Activated naive CD4-positive, alpha-beta T cell treated with anti-CD3 and anti-CD28 coated beads, Interleukin-2, amount 10 ng/mL, durations not matched to agents 7 days and 5 days (primary cell): ENCODE measurements at regions not wholly inside any gene's neighbourhood (a gene's known extent, or its start where the extent isn't known, plus 50 kb on each side); places are given as distances from the start of the nearest gene placed in this dataset.

Experiments used
- CTCF ChIA-PET: fragments of 350-600 bp; sonication (Branson Sonifier 250); formaldehyde crosslinking; loops from one replicate; lab custom pipeline; 2021; ENCODE audit warnings: antibody characterized with exemption; lab: Charles Lee
- DNase-seq: peaks from one replicate; pipeline ENCODE4 v3.0.0-alpha.2; 2020
- H3K27ac Mint-ChIP-seq: one replicate; pipeline ENCODE4 v1.8.0; 2021; ENCODE audit warnings: mild to moderate bottlenecking, moderate library complexity, mixed read lengths
- H3K27me3 Mint-ChIP-seq: one replicate; pipeline ENCODE4 v1.8.0; 2021; ENCODE audit warnings: mild to moderate bottlenecking, mixed read lengths
- H3K36me3 Mint-ChIP-seq: one replicate; pipeline ENCODE4 v1.8.0; 2021; ENCODE audit warnings: mixed read lengths
- H3K4me1 Mint-ChIP-seq: one replicate; pipeline ENCODE4 v1.8.0; 2021; ENCODE audit warnings: mixed read lengths
- H3K4me3 Mint-ChIP-seq: one replicate; pipeline ENCODE4 v1.8.0; 2021; ENCODE audit warnings: mild to moderate bottlenecking, moderate library complexity, mixed read lengths
- H3K9me3 Mint-ChIP-seq: one replicate; pipeline ENCODE4 v1.8.0; 2021; ENCODE audit warnings: mixed read lengths

DNA sequence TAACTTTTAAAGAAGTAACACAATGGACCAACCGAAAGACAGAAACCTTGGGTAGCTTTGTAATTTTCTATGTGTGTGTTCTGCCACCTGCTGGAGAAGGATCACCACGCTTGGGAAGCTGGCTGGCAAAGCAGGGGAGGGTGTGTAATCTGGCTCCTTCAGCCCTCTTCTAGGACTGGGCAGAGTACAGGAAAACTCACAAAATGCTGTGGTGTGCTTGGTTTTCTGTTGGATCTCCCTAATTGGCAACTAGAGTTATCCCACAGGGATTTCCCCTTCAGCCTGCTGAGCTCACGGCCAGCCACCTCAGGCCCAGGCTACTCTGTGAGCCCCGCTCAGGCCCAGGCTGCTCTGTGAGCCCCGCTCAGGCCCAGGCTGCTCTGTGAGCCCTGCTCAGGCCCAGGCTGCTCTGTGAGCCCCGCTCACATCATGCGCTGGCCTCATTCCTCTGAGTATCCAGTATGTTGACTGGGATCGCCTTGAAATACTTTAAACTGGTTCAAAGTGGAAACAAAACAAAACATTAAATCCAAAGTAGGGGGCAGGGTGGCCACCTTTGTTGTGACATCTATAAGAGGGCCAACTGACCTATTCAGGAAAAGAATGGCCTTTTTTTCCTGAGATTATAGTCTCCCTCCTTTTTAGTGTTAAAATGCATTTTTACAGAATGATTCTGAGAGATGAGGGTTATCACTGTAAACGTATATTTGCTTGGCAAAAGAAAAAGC is 52.0 kb upstream of the RNU6-8 start:
- CTCF ChIA-PET: interaction anchor here (0.7 to 6.4 kb wide), 28 partner anchors 10 to 806 kb away, joined by 3 to 143 read pairs (median 4); partner anchors contain the start of genes AKAP6 and DTD2
- H3K9me3 Mint-ChIP-seq: no peaks in the 10 kb centered on the region
- H3K36me3 Mint-ChIP-seq: no peaks in the 10 kb centered on the region
- H3K27ac Mint-ChIP-seq: no peak overlapping the region
- peaks cover 15% of the 10 kb centered on the region for H3K4me1 Mint-ChIP-seq
- peak; percentile 65 for DNase-seq
- H3K27me3 Mint-ChIP-seq: no peaks in the 10 kb centered on the region
- no peak overlapping the region for H3K4me3 Mint-ChIP-seq

GRCh38 chr14:32255789-32256188 is 52.7 kb upstream of the RNU6-8 start:
- H3K27ac Mint-ChIP-seq: no peak overlapping the region
- H3K36me3 Mint-ChIP-seq: no peaks in the 10 kb centered on the region
- no peaks in the 10 kb centered on the region for H3K27me3 Mint-ChIP-seq
- H3K9me3 Mint-ChIP-seq: no peaks in the 10 kb centered on the region
- peaks cover 18% of the 10 kb centered on the region for H3K4me1 Mint-ChIP-seq
- CTCF ChIA-PET: no interaction called here
- DNase-seq: no peak
- no peak overlapping the region for H3K4me3 Mint-ChIP-seq

DNA sequence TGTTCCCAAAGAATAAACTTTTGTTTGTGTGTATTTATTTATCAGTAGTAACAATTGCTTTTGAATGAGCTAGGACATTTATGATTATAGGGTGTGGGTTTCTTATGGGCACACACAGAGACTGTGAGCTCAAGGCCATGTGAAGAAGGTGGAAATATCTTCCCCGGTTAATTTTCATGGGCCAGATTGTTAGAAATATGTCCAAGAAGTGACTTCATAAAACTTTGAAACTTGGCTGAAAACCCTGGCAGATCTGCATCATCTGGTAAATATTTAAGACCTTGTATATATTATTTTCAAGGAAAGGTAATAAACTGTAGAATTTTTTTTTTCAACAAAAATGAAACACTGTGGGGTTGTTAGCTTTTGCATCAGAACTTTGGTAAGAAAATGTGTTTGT is 53.5 kb upstream of the RNU6-8 start:
- no peak overlapping the region for H3K4me3 Mint-ChIP-seq
- H3K4me1 Mint-ChIP-seq: peaks cover 18% of the 10 kb centered on the region
- no peaks in the 10 kb centered on the region for H3K27me3 Mint-ChIP-seq
- no peaks in the 10 kb centered on the region for H3K36me3 Mint-ChIP-seq
- CTCF ChIA-PET: no interaction called here
- DNase-seq: no peak
- no peaks in the 10 kb centered on the region for H3K9me3 Mint-ChIP-seq
- H3K27ac Mint-ChIP-seq: no peak overlapping the region

DNA sequence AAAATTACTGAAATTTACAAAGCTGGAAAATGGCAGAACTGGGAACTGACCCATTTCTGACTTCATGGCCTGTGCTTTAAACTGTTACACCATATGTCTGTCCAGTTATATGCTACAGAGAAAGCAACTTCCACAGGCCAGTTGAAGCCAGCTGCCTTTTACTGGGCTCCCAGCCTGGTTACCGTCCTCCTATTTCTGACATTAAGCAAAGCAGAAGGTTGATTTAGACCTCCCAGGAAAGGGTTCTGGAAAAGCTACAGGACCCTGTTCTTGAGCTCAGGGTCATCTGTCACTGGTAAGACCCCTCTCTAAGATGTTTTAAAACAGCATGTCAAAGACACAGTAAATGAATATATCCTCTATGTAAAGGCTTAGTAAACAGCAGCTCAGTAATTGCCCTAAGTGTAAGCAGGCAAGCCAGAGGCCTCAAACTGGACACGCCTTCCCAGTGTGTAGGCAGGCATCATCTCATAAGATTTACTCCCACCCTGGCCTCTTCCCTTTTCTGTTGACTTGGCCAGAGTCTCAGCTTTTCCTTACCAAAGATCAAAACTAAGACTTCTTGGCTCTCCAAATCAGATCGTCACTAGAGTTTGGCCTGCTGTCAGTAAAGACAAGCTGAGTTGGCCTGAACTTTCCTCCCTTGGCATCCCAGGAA is 55.4 kb upstream of the RNU6-8 start:
- Mint-ChIP-seq H3K4me3 (no peak overlapping the region), H3K4me1 (peaks cover 18% of the 10 kb centered on the region), H3K36me3 (no peaks in the 10 kb centered on the region), H3K27me3 (no peaks in the 10 kb centered on the region), H3K9me3 (peaks cover 12% of the 10 kb centered on the region), H3K27ac (no peak overlapping the region)
- CTCF ChIA-PET: interaction anchor here (0.7 to 2.4 kb wide), 9 partner anchors 13 to 748 kb away, joined by 3 to 16 read pairs (median 4); no protein-coding TSS in a partner anchor
- no peak for DNase-seq

- CTCF ChIA-PET: interaction anchor here (0.7 to 2.4 kb wide), 6 partner anchors 26 to 300 kb away, joined by 3 to 16 read pairs (median 4); no protein-coding TSS in a partner anchor
- H3K27ac Mint-ChIP-seq: peak overlapping the region; percentile 30
- no peak for DNase-seq
- H3K4me3 Mint-ChIP-seq: no peak overlapping the region
- H3K27me3 Mint-ChIP-seq: no peaks in the 10 kb centered on the region
- H3K9me3 Mint-ChIP-seq: peaks cover 20% of the 10 kb centered on the region
- peaks cover 18% of the 10 kb centered on the region for H3K4me1 Mint-ChIP-seq
- H3K36me3 Mint-ChIP-seq: no peaks in the 10 kb centered on the region
Observed at GRCh38 chr14:32259368-32260013, 56.4 kb upstream of the RNU6-8 start.

DNA sequence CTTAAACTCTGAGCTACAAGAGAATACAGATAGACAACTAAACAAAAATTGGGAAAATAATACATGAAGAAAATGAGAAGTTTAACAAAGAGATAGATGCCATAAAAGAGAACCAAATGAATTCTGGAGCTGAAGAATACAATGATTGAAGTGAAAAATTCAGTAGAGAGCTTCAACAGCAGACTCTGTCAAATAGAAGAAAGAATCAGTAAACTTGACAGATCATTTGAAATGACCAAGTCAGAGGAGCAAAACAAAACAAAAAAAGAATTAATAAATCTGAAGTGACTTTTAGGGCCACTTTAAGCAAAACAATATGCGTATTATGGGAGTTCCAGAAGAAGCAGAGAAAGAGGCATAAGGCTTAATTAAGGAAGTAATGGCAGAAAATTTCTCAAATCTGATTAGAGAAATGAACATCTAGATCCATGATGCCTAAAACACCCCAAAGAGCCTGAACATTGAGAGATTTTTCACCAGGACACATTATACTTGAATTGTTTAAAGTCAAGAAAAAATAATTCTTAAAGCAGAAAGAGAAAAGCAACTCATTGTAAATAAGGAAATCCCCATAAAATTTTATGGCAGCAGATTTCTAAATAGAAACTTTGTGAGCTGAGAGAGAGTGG is 61.0 kb upstream of the RNU6-8 start:
- H3K4me1 Mint-ChIP-seq: peaks cover 13% of the 10 kb centered on the region
- no peak overlapping the region for H3K27ac Mint-ChIP-seq
- CTCF ChIA-PET: no interaction called here
- DNase-seq: no peak
- H3K9me3 Mint-ChIP-seq: peaks cover 24% of the 10 kb centered on the region
- H3K36me3 Mint-ChIP-seq: peaks cover 2% of the 10 kb centered on the region
- H3K27me3 Mint-ChIP-seq: no peaks in the 10 kb centered on the region
- no peak overlapping the region for H3K4me3 Mint-ChIP-seq

DNA sequence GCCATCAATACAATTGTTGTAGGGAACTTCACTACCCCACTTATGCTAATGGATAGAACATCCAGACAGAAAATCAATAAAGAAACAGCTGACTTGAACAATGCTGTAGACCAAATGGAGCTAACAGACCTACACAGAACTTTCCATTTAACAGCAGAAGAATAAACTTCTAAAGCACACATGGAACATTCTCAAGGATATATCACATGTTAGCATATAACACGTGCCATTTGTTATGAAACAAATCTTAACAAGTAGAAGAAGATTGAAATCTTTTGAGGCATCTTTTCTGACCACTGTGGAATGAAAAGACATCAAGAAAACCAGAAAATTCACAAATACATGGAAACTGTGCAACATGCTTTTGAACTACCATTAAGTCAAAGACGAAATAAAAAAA is 62.5 kb upstream of the RNU6-8 start:
- H3K27ac Mint-ChIP-seq: no peak overlapping the region
- H3K4me1 Mint-ChIP-seq: peaks cover 2% of the 10 kb centered on the region
- H3K4me3 Mint-ChIP-seq: no peak overlapping the region
- H3K27me3 Mint-ChIP-seq: no peaks in the 10 kb centered on the region
- DNase-seq: no peak
- H3K36me3 Mint-ChIP-seq: peaks cover 2% of the 10 kb centered on the region
- CTCF ChIA-PET: no interaction called here
- peaks cover 24% of the 10 kb centered on the region for H3K9me3 Mint-ChIP-seq

DNA sequence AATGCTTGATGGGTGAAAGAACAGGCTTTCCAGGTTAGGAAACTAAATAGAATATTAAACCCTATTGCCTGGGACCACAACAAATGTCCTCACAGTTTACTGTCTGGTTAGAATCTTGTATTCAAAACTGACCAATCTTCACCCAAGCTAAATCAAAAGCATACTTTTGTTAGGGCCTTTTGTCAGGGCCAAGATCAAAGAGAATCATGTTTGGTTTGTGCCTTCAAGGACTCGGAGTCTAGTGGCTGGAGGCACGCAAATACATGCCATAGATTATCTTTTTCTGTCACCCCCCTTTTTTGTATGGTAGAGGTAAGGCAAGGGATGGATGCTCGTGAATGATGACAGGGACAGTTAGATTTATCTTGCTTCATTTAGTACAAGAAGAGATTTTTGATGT is 51.1 kb upstream of the AKAP6 start:
- Mint-ChIP-seq H3K4me1 (no peaks in the 10 kb centered on the region), H3K4me3 (no peak overlapping the region), H3K27ac (no peak overlapping the region), H3K27me3 (no peaks in the 10 kb centered on the region), H3K9me3 (peaks cover 9% of the 10 kb centered on the region), H3K36me3 (no peaks in the 10 kb centered on the region)
- CTCF ChIA-PET: no interaction called here
- DNase-seq: no peak
